K562 (cell line): ENCODE measurements at regions not wholly inside any gene's neighbourhood (a gene's known extent, or its start where the extent isn't known, plus 50 kb on each side); places are given as distances from the start of the nearest gene placed in this dataset.

ENCODE experiments used
- PML ChIP-seq: IDR thresholded peaks from 2 replicates; pipeline ENCODE4 v1.6.1; 2012; ENCODE audit warnings: low read length, inconsistent platforms
- POU5F1 ChIP-seq: fragments of 150-350 bp; IDR thresholded peaks from 2 replicates; pipeline ENCODE4 v1.6.1; 2014; ENCODE audit warnings: borderline replicate concordance, low read length, low read depth, mild to moderate bottlenecking; ENCODE audit not compliant: partially characterized antibody
- ZKSCAN8 ChIP-seq: fragments of 200-800 bp; sonication (Bioruptor generic); IDR thresholded peaks from 2 replicates; pipeline ENCODE4 v1.6.1; 2016; ENCODE audit warnings: missing genetic modification characterization, missing compliant biosample characterization
- TF ChIP-seq, protein P1 (sequence below): fragments of 450-650 bp; formaldehyde crosslinking; IDR thresholded peaks from 2 replicates; pipeline ENCODE4 v1.4.0; 2020; ENCODE audit warnings: mild to moderate bottlenecking, moderate library complexity

DNA sequence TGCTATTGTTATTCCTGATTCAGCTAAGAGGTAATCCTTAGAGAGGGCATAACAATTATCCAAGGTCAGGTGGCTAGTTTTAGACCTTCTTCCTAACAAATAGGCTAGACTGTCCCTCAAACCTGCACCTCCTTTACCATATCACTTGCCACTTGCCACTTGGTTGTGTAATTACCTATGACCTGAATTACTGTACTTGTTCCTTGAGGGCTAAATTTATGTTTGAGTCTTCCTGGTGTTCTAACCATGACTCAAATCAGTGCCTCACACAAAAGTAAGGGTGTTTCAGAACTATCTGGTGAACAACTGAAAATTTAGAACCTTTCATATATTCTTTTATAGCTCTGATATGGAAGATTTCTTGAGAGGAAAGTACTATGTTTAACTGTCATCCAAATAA lies 365.8 kb upstream of the SEMA6D start:
- TF ChIP-seq ZKSCAN8, result no peak
- TF ChIP-seq POU5F1, result no peak
- TF ChIP-seq, protein P1, sequence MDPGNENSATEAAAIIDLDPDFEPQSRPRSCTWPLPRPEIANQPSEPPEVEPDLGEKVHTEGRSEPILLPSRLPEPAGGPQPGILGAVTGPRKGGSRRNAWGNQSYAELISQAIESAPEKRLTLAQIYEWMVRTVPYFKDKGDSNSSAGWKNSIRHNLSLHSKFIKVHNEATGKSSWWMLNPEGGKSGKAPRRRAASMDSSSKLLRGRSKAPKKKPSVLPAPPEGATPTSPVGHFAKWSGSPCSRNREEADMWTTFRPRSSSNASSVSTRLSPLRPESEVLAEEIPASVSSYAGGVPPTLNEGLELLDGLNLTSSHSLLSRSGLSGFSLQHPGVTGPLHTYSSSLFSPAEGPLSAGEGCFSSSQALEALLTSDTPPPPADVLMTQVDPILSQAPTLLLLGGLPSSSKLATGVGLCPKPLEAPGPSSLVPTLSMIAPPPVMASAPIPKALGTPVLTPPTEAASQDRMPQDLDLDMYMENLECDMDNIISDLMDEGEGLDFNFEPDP (CRISPR knock-in tag), result no peak
- no peak for TF ChIP-seq PML
